ENCODE measurements at regions not wholly inside any gene's neighbourhood (a gene's known extent, or its start where the extent isn't known, plus 50 kb on each side); places are given as distances from the start of the nearest gene placed in this dataset.

GRCh38 chr16:54568906-54569807, 282.6 kb upstream of the IRX3 start:
- H3K36me3 Mint-ChIP-seq (ENCODE audit: low read depth): no peaks in the 10 kb centered on the region
- no peaks in the 10 kb centered on the region for H3K4me1 Mint-ChIP-seq
- H3K4me3 Mint-ChIP-seq: no peak overlapping the region

GRCh38 chr16:54564841-54565240, 278.3 kb upstream of the IRX3 start:
- Mint-ChIP-seq H3K36me3 (ENCODE audit: low read depth) (no peaks in the 10 kb centered on the region), H3K4me3 (no peak overlapping the region)

More at GRCh38 chr16:54568906-54569807, 282.6 kb upstream of the IRX3 start:
- no peak for DNase-seq
- Mint-ChIP-seq H3K27me3 (no peaks in the 10 kb centered on the region), H3K27ac (no peak overlapping the region), H3K9me3 (no peaks in the 10 kb centered on the region)
- intact Hi-C loops (cut with micrococcal nuclease): no loop called here

GRCh38 chr16:54554581-54554980, 268.0 kb upstream of the IRX3 start:
- intact Hi-C loops (cut with micrococcal nuclease): no loop called here
- Mint-ChIP-seq H3K36me3 (ENCODE audit: low read depth) (no peaks in the 10 kb centered on the region), H3K4me3 (no peak overlapping the region), H3K27ac (no peak overlapping the region), H3K27me3 (no peaks in the 10 kb centered on the region), H3K4me1 (no peaks in the 10 kb centered on the region), H3K9me3 (no peaks in the 10 kb centered on the region)
- no peak for DNase-seq

More at GRCh38 chr16:54564841-54565240, 278.3 kb upstream of the IRX3 start:
- Mint-ChIP-seq H3K27ac (no peak overlapping the region), H3K4me1 (no peaks in the 10 kb centered on the region), H3K27me3 (no peaks in the 10 kb centered on the region), H3K9me3 (no peaks in the 10 kb centered on the region)
- intact Hi-C loops (cut with micrococcal nuclease): no loop called here
- DNase-seq: no peak

GRCh38 chr16:54548281-54548680, 261.7 kb upstream of the IRX3 start:
- Mint-ChIP-seq H3K4me1 (no peaks in the 10 kb centered on the region), H3K4me3 (no peak overlapping the region), H3K27ac (no peak overlapping the region), H3K27me3 (peaks cover 5% of the 10 kb centered on the region), H3K36me3 (ENCODE audit: low read depth) (no peaks in the 10 kb centered on the region), H3K9me3 (no peaks in the 10 kb centered on the region)
- DNase-seq: no peak
- intact Hi-C loops (cut with micrococcal nuclease): no loop called here

GRCh38 chr16:54547052-54547451, 260.5 kb upstream of the IRX3 start:
- Mint-ChIP-seq H3K36me3 (ENCODE audit: low read depth) (no peaks in the 10 kb centered on the region), H3K4me1 (no peaks in the 10 kb centered on the region), H3K9me3 (no peaks in the 10 kb centered on the region), H3K27ac (no peak overlapping the region), H3K4me3 (no peak overlapping the region), H3K27me3 (peaks cover 5% of the 10 kb centered on the region)
- intact Hi-C loops (cut with micrococcal nuclease): no loop called here
- no peak for DNase-seq

- H3K27ac Mint-ChIP-seq: no peak overlapping the region
- no peak for DNase-seq
- no peak overlapping the region for H3K4me3 Mint-ChIP-seq
- no peaks in the 10 kb centered on the region for H3K36me3 Mint-ChIP-seq (ENCODE audit: low read depth)
- H3K27me3 Mint-ChIP-seq: peaks cover 5% of the 10 kb centered on the region
- H3K4me1 Mint-ChIP-seq: no peaks in the 10 kb centered on the region
- intact Hi-C loops (cut with micrococcal nuclease): no loop called here
- no peaks in the 10 kb centered on the region for H3K9me3 Mint-ChIP-seq
Observed at GRCh38 chr16:54546521-54546920, 259.9 kb upstream of the IRX3 start.

GRCh38 chr16:54545854-54546511, 259.4 kb upstream of the IRX3 start:
- no peaks in the 10 kb centered on the region for H3K36me3 Mint-ChIP-seq (ENCODE audit: low read depth)
- DNase-seq: no peak
- H3K27ac Mint-ChIP-seq: no peak overlapping the region
- H3K9me3 Mint-ChIP-seq: no peaks in the 10 kb centered on the region
- H3K4me3 Mint-ChIP-seq: no peak overlapping the region
- intact Hi-C loops (cut with micrococcal nuclease): no loop called here
- peaks cover 5% of the 10 kb centered on the region for H3K27me3 Mint-ChIP-seq
- no peaks in the 10 kb centered on the region for H3K4me1 Mint-ChIP-seq

- no peak for DNase-seq
- Mint-ChIP-seq H3K4me3 (no peak overlapping the region), H3K36me3 (ENCODE audit: low read depth) (no peaks in the 10 kb centered on the region), H3K27ac (no peak overlapping the region), H3K27me3 (peaks cover 5% of the 10 kb centered on the region), H3K4me1 (no peaks in the 10 kb centered on the region), H3K9me3 (no peaks in the 10 kb centered on the region)
- intact Hi-C loops (cut with micrococcal nuclease): no loop called here
Observed at GRCh38 chr16:54544553-54545180, 258.1 kb upstream of the IRX3 start.

GRCh38 chr16:54542805-54543505, 256.4 kb upstream of the IRX3 start:
- H3K36me3 Mint-ChIP-seq (ENCODE audit: low read depth): no peaks in the 10 kb centered on the region
- no peak overlapping the region for H3K4me3 Mint-ChIP-seq
- intact Hi-C loops (cut with micrococcal nuclease): no loop called here

GRCh38 chr16:54540525-54541180, 254.1 kb upstream of the IRX3 start:
- H3K4me1 Mint-ChIP-seq: no peaks in the 10 kb centered on the region
- no peaks in the 10 kb centered on the region for H3K27me3 Mint-ChIP-seq
- no peaks in the 10 kb centered on the region for H3K36me3 Mint-ChIP-seq (ENCODE audit: low read depth)
- DNase-seq: no peak
- no peak overlapping the region for H3K4me3 Mint-ChIP-seq
- intact Hi-C loops (cut with micrococcal nuclease): no loop called here
- H3K27ac Mint-ChIP-seq: no peak overlapping the region
- no peaks in the 10 kb centered on the region for H3K9me3 Mint-ChIP-seq

More at GRCh38 chr16:54542805-54543505, 256.4 kb upstream of the IRX3 start:
- H3K27ac Mint-ChIP-seq: no peak overlapping the region
- H3K9me3 Mint-ChIP-seq: no peaks in the 10 kb centered on the region
- peaks cover 5% of the 10 kb centered on the region for H3K27me3 Mint-ChIP-seq
- no peaks in the 10 kb centered on the region for H3K4me1 Mint-ChIP-seq
- DNase-seq: no peak

- H3K36me3 Mint-ChIP-seq (ENCODE audit: low read depth): no peaks in the 10 kb centered on the region
- H3K27ac Mint-ChIP-seq: no peak overlapping the region
- no peaks in the 10 kb centered on the region for H3K4me1 Mint-ChIP-seq
- no peak overlapping the region for H3K4me3 Mint-ChIP-seq
- H3K9me3 Mint-ChIP-seq: no peaks in the 10 kb centered on the region
- intact Hi-C loops (cut with micrococcal nuclease): no loop called here
- H3K27me3 Mint-ChIP-seq: no peaks in the 10 kb centered on the region
- no peak for DNase-seq
Observed at GRCh38 chr16:54538276-54538675, 251.7 kb upstream of the IRX3 start.

GRCh38 chr16:54533856-54534490, 247.4 kb upstream of the IRX3 start:
- Mint-ChIP-seq H3K27ac (no peak overlapping the region), H3K4me3 (no peak overlapping the region), H3K4me1 (no peaks in the 10 kb centered on the region), H3K9me3 (peaks cover 7% of the 10 kb centered on the region), H3K27me3 (no peaks in the 10 kb centered on the region), H3K36me3 (ENCODE audit: low read depth) (no peaks in the 10 kb centered on the region)
- DNase-seq: no peak
- intact Hi-C loops (cut with micrococcal nuclease): no loop called here

GRCh38 chr16:54526916-54527315, 240.3 kb upstream of the IRX3 start:
- no peak overlapping the region for H3K27ac Mint-ChIP-seq
- no peak for DNase-seq
- no peaks in the 10 kb centered on the region for H3K4me1 Mint-ChIP-seq
- H3K4me3 Mint-ChIP-seq: no peak overlapping the region
- peaks cover 10% of the 10 kb centered on the region for H3K9me3 Mint-ChIP-seq
- intact Hi-C loops (cut with micrococcal nuclease): no loop called here
- no peaks in the 10 kb centered on the region for H3K27me3 Mint-ChIP-seq
- no peaks in the 10 kb centered on the region for H3K36me3 Mint-ChIP-seq (ENCODE audit: low read depth)
